HG03575 (cell line): ENCODE measurements at regions not wholly inside any gene's neighbourhood (a gene's known extent, or its start where the extent isn't known, plus 50 kb on each side); places are given as distances from the start of the nearest gene placed in this dataset.

Experiments
- ATAC-seq: cut with Tn5 transposase; IDR thresholded peaks from one replicate; pipeline ENCODE4 v1.9.1; 2021; ENCODE audit not compliant: unreplicated experiment, insufficient number of reproducible peaks, low FRiP score; ENCODE audit errors: extremely low read depth

GRCh38 chrX:120819126-120819525 is 56.5 kb downstream of the CT47B1 start:
- ATAC-seq = no peak

GRCh38 chrX:120813982-120814381 is 61.7 kb downstream of the CT47B1 start:
- no peak for ATAC-seq

GRCh38 chrX:120801426-120801825 is 74.2 kb downstream of the CT47B1 start:
- no peak for ATAC-seq

GRCh38 chrX:120797188-120797851 is 78.3 kb downstream of the CT47B1 start:
- ATAC-seq = no peak

- no peak for ATAC-seq
Measured at GRCh38 chrX:120795301-120795700, 80.4 kb downstream of the CT47B1 start.

- no peak for ATAC-seq
Measured at GRCh38 chrX:120794525-120794975, 81.1 kb downstream of the CT47B1 start.

- ATAC-seq = no peak
Measured at GRCh38 chrX:120793098-120793497, 82.6 kb downstream of the CT47B1 start.

GRCh38 chrX:120791013-120791643 is 84.5 kb downstream of the CT47B1 start:
- no peak for ATAC-seq

- ATAC-seq = no peak
Measured at GRCh38 chrX:120790552-120790951, 85.1 kb downstream of the CT47B1 start.

GRCh38 chrX:120790118-120790517 is 85.5 kb downstream of the CT47B1 start:
- no peak for ATAC-seq

- no peak for ATAC-seq
Measured at GRCh38 chrX:120781403-120781802, 94.3 kb downstream of the CT47B1 start.

- no peak for ATAC-seq
Measured at GRCh38 chrX:120775959-120776358, 99.7 kb downstream of the CT47B1 start.

GRCh38 chrX:120774606-120775005 is 101.1 kb downstream of the CT47B1 start:
- ATAC-seq = no peak

- no peak for ATAC-seq
Measured at GRCh38 chrX:120773801-120774200, 101.9 kb downstream of the CT47B1 start.

GRCh38 chrX:120769576-120770341 is 105.9 kb downstream of the CT47B1 start:
- no peak for ATAC-seq

- no peak for ATAC-seq
Measured at GRCh38 chrX:120768681-120769080, 107.0 kb downstream of the CT47B1 start.

- no peak for ATAC-seq
Measured at GRCh38 chrX:120768254-120768653, 107.4 kb downstream of the CT47B1 start.

- ATAC-seq = no peak
Measured at GRCh38 chrX:120763269-120763668, 112.4 kb downstream of the CT47B1 start.

GRCh38 chrX:120761810-120762209 is 113.9 kb downstream of the CT47B1 start:
- ATAC-seq = no peak

GRCh38 chrX:120759685-120760084 is 116.0 kb downstream of the CT47B1 start:
- ATAC-seq = no peak
